CD14-positive monocyte (primary cell): ENCODE measurements at regions not wholly inside any gene's neighbourhood (a gene's known extent, or its start where the extent isn't known, plus 50 kb on each side); places are given as distances from the start of the nearest gene placed in this dataset.

Experiments used
- DNase-seq, 3 donors: peaks; one replicate each; pipeline ENCODE4 v3.0.0-alpha.2; 2011 to 2022
- H2AFZ ChIP-seq: 2 replicates; pipeline ENCODE4 v1.6.0; 2012; ENCODE audit warnings: mild to moderate bottlenecking, low read depth, low read length, inconsistent platforms; ENCODE audit not compliant: insufficient read depth, poor library complexity, severe bottlenecking
- H3K27ac ChIP-seq, 2 donors: 1 replicate in 1 of 2; 2 replicates in 1 of 2; pipeline ENCODE4 v1.5.1; 2012 to 2013; ENCODE audit warnings: low read length in 2 of 2, control low read depth in 1 of 2, inconsistent platforms in 1 of 2, low read depth in 1 of 2, mild to moderate bottlenecking in 1 of 2
- H3K27me3 ChIP-seq, 2 donors: one replicate each; pipeline versions ENCODE4 v1.6.0 to v1.6.1; 2011 to 2013; ENCODE audit warnings: low read length in 2 of 2; ENCODE audit not compliant: control insufficient read depth in 2 of 2, insufficient read depth in 2 of 2
- H3K36me3 ChIP-seq, 2 donors: replicated peaks in 1 of 2; 1 replicate in 1 of 2; 2 replicates in 1 of 2; pipeline versions ENCODE4 v1.5.1 to v1.6.1; 2012 to 2013; ENCODE audit warnings: low read length in 2 of 2, control low read depth in 1 of 2, inconsistent platforms in 1 of 2, mild to moderate bottlenecking in 1 of 2; ENCODE audit not compliant: insufficient read depth in 2 of 2, control insufficient read depth in 1 of 2
- H3K4me1 ChIP-seq, 2 donors: 1 replicate in 1 of 2; 2 replicates in 1 of 2; pipeline versions ENCODE4 v1.5.1 to v1.6.1; 2012 to 2013; ENCODE audit warnings: low read length in 2 of 2, control low read depth in 1 of 2, inconsistent platforms in 1 of 2, mild to moderate bottlenecking in 1 of 2, moderate library complexity in 1 of 2; ENCODE audit not compliant: insufficient read depth in 2 of 2, control insufficient read depth in 1 of 2
- H3K4me2 ChIP-seq: replicated peaks from 2 replicates; pipeline ENCODE3; 2012; ENCODE audit warnings: low read length, moderate library complexity, mild to moderate bottlenecking; ENCODE audit not compliant: poor library complexity, severe bottlenecking; ENCODE audit errors: extremely low read depth
- H3K4me3 ChIP-seq, 3 experiments: fragments of 200-600 bp in 1 of 3; sonication (generic) in 1 of 3; replicated peaks in 1 of 3; 1 replicate in 2 of 3; 2 replicates in 1 of 3; pipeline ENCODE4 v1.5.1; 2011 to 2013; ENCODE audit warnings: low read length in 3 of 3, mild to moderate bottlenecking in 3 of 3, control low read depth in 2 of 3, low read depth in 2 of 3, inconsistent platforms in 1 of 3, moderate library complexity in 1 of 3
- H3K79me2 ChIP-seq: 2 replicates; pipeline ENCODE4 v1.6.0; 2012; ENCODE audit warnings: mild to moderate bottlenecking, control low read depth, inconsistent platforms, low read length, moderate library complexity; ENCODE audit not compliant: insufficient read depth
- H3K9ac ChIP-seq: 2 replicates; pipeline ENCODE4 v1.6.0; 2017; ENCODE audit warnings: low read length, mild to moderate bottlenecking; ENCODE audit not compliant: insufficient read depth, poor library complexity, severe bottlenecking
- H3K9me3 ChIP-seq, 2 donors: replicated peaks in 1 of 2; 1 replicate in 1 of 2; 2 replicates in 1 of 2; pipeline versions ENCODE4 v1.5.1 to v1.6.1; 2012 to 2013; ENCODE audit warnings: low read length in 2 of 2, control low read depth in 1 of 2; ENCODE audit not compliant: control insufficient read depth in 1 of 2, insufficient read depth in 1 of 2
- H4K20me1 ChIP-seq: 2 replicates; pipeline ENCODE4 v1.6.0; 2012; ENCODE audit warnings: mild to moderate bottlenecking, low read length, control low read depth, moderate library complexity; ENCODE audit not compliant: insufficient read depth
- H3K27ac Mint-ChIP-seq, 7 donors: one replicate each; pipeline ENCODE4 v1.8.0; 2020; ENCODE audit warnings: mild to moderate bottlenecking in 7 of 7, mixed read lengths in 7 of 7, moderate library complexity in 6 of 7, inconsistent platforms in 2 of 7
- H3K27me3 Mint-ChIP-seq, 3 donors: one replicate each; pipeline ENCODE4 v1.8.0; 2021 to 2022; ENCODE audit warnings: low read depth in 3 of 3, mild to moderate bottlenecking in 3 of 3, mixed read lengths in 3 of 3, moderate library complexity in 3 of 3, inconsistent platforms in 1 of 3
- H3K36me3 Mint-ChIP-seq, 2 donors: one replicate each; pipeline ENCODE4 v1.8.0; 2020; ENCODE audit warnings: mixed read lengths in 2 of 2, inconsistent platforms in 1 of 2, mild to moderate bottlenecking in 1 of 2
- H3K4me1 Mint-ChIP-seq: one replicate; pipeline ENCODE4 v1.8.0; 2020; ENCODE audit warnings: mild to moderate bottlenecking, mixed read lengths
- H3K4me3 Mint-ChIP-seq, 2 donors: one replicate each; pipeline ENCODE4 v1.8.0; 2020; ENCODE audit warnings: mild to moderate bottlenecking in 2 of 2, mixed read lengths in 2 of 2, moderate library complexity in 1 of 2
- H3K9me3 Mint-ChIP-seq, 7 donors: one replicate each; pipeline ENCODE4 v1.8.0; 2020 to 2022; ENCODE audit warnings: mixed read lengths in 7 of 7, mild to moderate bottlenecking in 6 of 7, moderate library complexity in 6 of 7, inconsistent platforms in 2 of 7
- CTCF ChIP-seq: fragments of 200-600 bp; IDR thresholded peaks from one replicate; pipeline ENCODE4 v1.8.0; 2022; ENCODE audit warnings: antibody characterized with exemption, mild to moderate bottlenecking
- WGBS: methylation state at CpG from one replicate; pipeline ENCODE4 v1.1.5; 2013; ENCODE audit warnings: missing lambda C conversion rate; ENCODE audit not compliant: insufficient coverage; 5-methylcytosine and 5-hydroxymethylcytosine counted together
- intact Hi-C, 2 donors: fragments of 100-400 bp; cut with micrococcal nuclease; formaldehyde crosslinking; loops; one replicate each; pipeline versions ENCODE4 v1.15.0 to v1.15.1; 2023

- no peak overlapping the region for H2AFZ ChIP-seq
- peaks cover 0 to 9% of the 10 kb centered on the region in 2 donors for H3K9me3 ChIP-seq
- intact Hi-C loops = no loop called here
- H3K4me1 ChIP-seq = peaks cover 11 to 14% of the 10 kb centered on the region in 2 donors
- H4K20me1 ChIP-seq = no peaks in the 10 kb centered on the region
- no peak overlapping the region for H3K4me2 ChIP-seq
- no peak overlapping the region for H3K9ac ChIP-seq
- TF ChIP-seq CTCF = no peak
- no peak for DNase-seq
- H3K36me3 ChIP-seq = no peaks in the 10 kb centered on the region
- peaks cover 0 to 2% of the 10 kb centered on the region in 2 donors for H3K36me3 Mint-ChIP-seq
- H3K79me2 ChIP-seq = no peaks in the 10 kb centered on the region
- 100% methylated on average over 5 of the region's 13 CpGs for WGBS
- H3K4me3 Mint-ChIP-seq = peak overlapping the region in 1 of 2 donors; percentile 71
- H3K27ac Mint-ChIP-seq = no peak overlapping the region
- H3K4me3 ChIP-seq = no peak overlapping the region
- peaks cover 9% of the 10 kb centered on the region for H3K4me1 Mint-ChIP-seq
- peaks cover 0 to 5% (median 1%) of the 10 kb centered on the region in 7 donors for H3K9me3 Mint-ChIP-seq
- peaks cover 35 to 49% (median 36%) of the 10 kb centered on the region in 3 donors for H3K27me3 Mint-ChIP-seq
- no peak overlapping the region for H3K27ac ChIP-seq
- H3K27me3 ChIP-seq = peaks cover 16 to 34% of the 10 kb centered on the region in 2 donors
These were observed 407.0 kb downstream of the BCOR start for GRCh38 chrX:39690541-39691415.

- H3K27me3 Mint-ChIP-seq = peaks cover 34 to 46% (median 35%) of the 10 kb centered on the region in 3 donors
- no peak for DNase-seq
These were observed 406.0 kb downstream of the BCOR start for GRCh38 chrX:39691724-39692123.

More at GRCh38 chrX:39691724-39692123, 406.0 kb downstream of the BCOR start:
- intact Hi-C loops = no loop called here
- Histone ChIP-seq H3K36me3 (no peaks in the 10 kb centered on the region), H3K4me1 (peaks cover 11 to 14% of the 10 kb centered on the region in 2 donors), H3K27me3 (peaks cover 16 to 34% of the 10 kb centered on the region in 2 donors), H3K9ac (no peak overlapping the region), H3K4me2 (no peak overlapping the region), H3K4me3 (no peak overlapping the region), H2AFZ (no peak overlapping the region), H3K79me2 (no peaks in the 10 kb centered on the region), H4K20me1 (no peaks in the 10 kb centered on the region), H3K9me3 (peaks cover 0 to 12% of the 10 kb centered on the region in 2 donors), H3K27ac (no peak overlapping the region)
- H3K36me3 Mint-ChIP-seq = peaks cover 0 to 2% of the 10 kb centered on the region in 2 donors
- peaks cover 0 to 6% (median 3%) of the 10 kb centered on the region in 7 donors for H3K9me3 Mint-ChIP-seq
- 95% methylated on average over 2 of the region's 3 CpGs for WGBS
- peak overlapping the region in 2 of 7 donors; percentile 43 to 52 for H3K27ac Mint-ChIP-seq
- peaks cover 9% of the 10 kb centered on the region for H3K4me1 Mint-ChIP-seq
- H3K4me3 Mint-ChIP-seq = no peak overlapping the region
- TF ChIP-seq CTCF = no peak
